Nephron (organoid): ENCODE measurements at regions not wholly inside any gene's neighbourhood (a gene's known extent, or its start where the extent isn't known, plus 50 kb on each side); places are given as distances from the start of the nearest gene placed in this dataset.
A peak's percentile ranks its signal among the peaks of the same experiment; 100 is the strongest.

Experiments used
- H3K27ac Mint-ChIP-seq, 3 experiments: 2 replicates each; pipeline ENCODE4 v1.8.0; 2020; ENCODE audit warnings: mixed read lengths in 3 of 3, mild to moderate bottlenecking in 2 of 3, moderate library complexity in 1 of 3
- H3K27me3 Mint-ChIP-seq: 2 replicates; pipeline ENCODE4 v1.8.0; 2021; ENCODE audit warnings: low read depth, mild to moderate bottlenecking, moderate library complexity, mixed read lengths
- H3K36me3 Mint-ChIP-seq: 2 replicates; pipeline ENCODE4 v1.8.0; 2020; ENCODE audit warnings: low read depth, mixed read lengths
- H3K4me1 Mint-ChIP-seq: 2 replicates; pipeline ENCODE4 v1.8.0; 2020; ENCODE audit warnings: mixed read lengths
- H3K4me3 Mint-ChIP-seq, 3 experiments: 2 replicates each; pipeline ENCODE4 v1.8.0; 2020; ENCODE audit warnings: mild to moderate bottlenecking in 3 of 3, mixed read lengths in 3 of 3, moderate library complexity in 2 of 3
- H3K9me3 Mint-ChIP-seq: 2 replicates; pipeline ENCODE4 v1.8.0; 2020; ENCODE audit warnings: mixed read lengths
- CTCF ChIP-seq, 3 experiments: fragments of 200-600 bp; sonication (generic); IDR thresholded peaks; one replicate each; pipeline ENCODE4 v1.5.0; 2021; ENCODE audit warnings: antibody characterized with exemption in 3 of 3; ENCODE audit not compliant: unreplicated experiment in 3 of 3

DNA sequence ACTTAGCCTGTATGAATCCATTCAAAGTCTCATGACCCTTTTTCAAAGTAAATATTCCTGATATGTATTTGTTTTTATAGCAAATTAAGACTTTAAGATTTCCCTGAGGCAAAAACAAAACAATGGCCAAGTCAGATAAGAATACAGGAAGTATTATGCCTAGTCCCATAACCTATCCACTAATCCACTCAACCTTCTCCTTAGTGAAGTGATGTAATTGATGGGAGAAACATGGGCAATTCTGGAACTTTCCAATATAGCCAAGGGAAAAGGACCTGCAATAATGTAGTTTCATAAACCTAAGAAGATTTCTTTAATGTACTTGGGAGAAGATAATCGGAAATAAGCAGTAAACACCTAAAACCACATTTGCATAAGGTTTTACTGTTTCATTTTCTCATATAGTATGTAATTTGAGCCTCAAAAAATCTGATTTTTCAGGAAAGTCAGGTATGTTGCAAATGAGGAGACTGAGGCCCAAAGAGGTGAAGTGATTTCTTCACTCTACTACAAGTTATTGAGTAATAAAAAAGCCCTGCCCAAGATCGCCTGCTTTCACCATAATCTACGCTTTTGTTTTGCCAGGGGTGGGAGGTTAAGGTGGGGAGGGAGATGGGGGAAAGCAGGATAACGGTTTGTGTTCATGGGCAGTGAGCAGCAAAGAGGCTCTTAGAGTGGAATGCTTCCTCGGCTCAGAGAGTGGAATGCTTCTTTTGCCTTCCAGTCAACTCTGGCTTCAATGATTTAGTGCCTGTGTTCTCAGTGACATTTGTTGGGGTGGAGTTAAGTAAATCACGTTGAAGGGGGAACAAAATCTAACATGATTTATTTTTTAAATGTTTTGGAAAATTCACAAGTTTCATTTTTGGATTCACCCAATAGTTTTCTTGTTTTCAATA is 95.0 kb upstream of the FNDC3B start:
- no peak for TF ChIP-seq CTCF (IDR thresholded peaks at IDR 0.05; ENCODE audit: unreplicated experiment in 3 of 3)
- Mint-ChIP-seq H3K27me3 (no peaks in the 10 kb centered on the region), H3K9me3 (peaks cover 8% of the 10 kb centered on the region), H3K36me3 (no peaks in the 10 kb centered on the region), H3K4me1 (peaks cover 29% of the 10 kb centered on the region), H3K27ac (peak overlapping the region; percentile 55 to 74 (median 67)), H3K4me3 (no peak overlapping the region)

GRCh38 chr3:171948674-171949073 is 90.7 kb upstream of the FNDC3B start:
- Mint-ChIP-seq H3K4me3 (no peak overlapping the region), H3K27ac (peak overlapping the region in 2 of 3 experiments; percentile 57 to 61), H3K9me3 (peaks cover 8% of the 10 kb centered on the region), H3K36me3 (no peaks in the 10 kb centered on the region), H3K4me1 (peaks cover 33% of the 10 kb centered on the region), H3K27me3 (no peaks in the 10 kb centered on the region)
- no peak for TF ChIP-seq CTCF (IDR thresholded peaks at IDR 0.05; ENCODE audit: unreplicated experiment in 3 of 3)

DNA sequence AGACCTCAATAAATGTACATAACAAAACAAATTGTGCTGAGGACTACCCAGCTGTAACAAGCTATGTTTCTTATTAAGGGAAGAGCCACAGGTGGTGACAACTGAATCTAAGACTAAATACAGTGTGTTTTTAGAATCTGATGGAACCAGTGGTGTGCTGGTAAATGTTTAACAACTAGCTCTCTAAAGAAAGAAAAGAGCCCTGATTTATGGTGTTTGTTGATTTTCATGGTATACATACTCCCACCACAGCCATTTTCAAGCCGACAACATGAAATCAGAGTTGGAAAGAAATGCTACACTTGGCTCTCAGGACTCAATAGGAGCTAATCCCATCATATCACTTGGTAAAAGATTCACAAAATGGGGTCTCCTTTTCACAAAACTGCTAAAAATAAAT is 89.8 kb upstream of the FNDC3B start:
- Mint-ChIP-seq H3K4me1 (peaks cover 27% of the 10 kb centered on the region), H3K27ac (peak overlapping the region; percentile 63 to 67 (median 64)), H3K36me3 (no peaks in the 10 kb centered on the region), H3K4me3 (no peak overlapping the region), H3K27me3 (no peaks in the 10 kb centered on the region), H3K9me3 (peaks cover 8% of the 10 kb centered on the region)
- TF ChIP-seq CTCF (IDR thresholded peaks at IDR 0.05; ENCODE audit: unreplicated experiment in 3 of 3), result no peak

DNA sequence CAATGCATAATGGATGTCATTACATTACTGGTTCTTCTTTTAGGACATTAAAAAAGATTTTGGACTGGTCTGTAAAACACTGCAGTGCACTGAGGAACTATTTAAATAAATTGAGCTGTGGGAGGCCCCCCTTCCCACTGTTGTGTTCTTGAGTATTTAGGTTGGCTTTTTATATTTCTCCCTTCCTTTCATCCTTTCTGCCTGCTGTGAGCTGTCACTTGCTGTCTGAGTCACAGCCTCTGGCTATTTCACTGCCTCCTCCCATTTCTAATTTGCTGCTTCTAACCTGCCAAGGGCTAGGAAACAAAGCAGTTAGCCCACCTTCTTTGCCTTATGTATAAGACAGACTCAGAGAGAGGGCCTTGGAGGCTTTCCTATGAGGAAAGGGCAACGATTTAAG is 89.0 kb upstream of the FNDC3B start:
- no peaks in the 10 kb centered on the region for H3K36me3 Mint-ChIP-seq
- peaks cover 29% of the 10 kb centered on the region for H3K4me1 Mint-ChIP-seq
- peaks cover 8% of the 10 kb centered on the region for H3K9me3 Mint-ChIP-seq
- peak overlapping the region; percentile 59 to 73 (median 71) for H3K27ac Mint-ChIP-seq
- no peak overlapping the region for H3K4me3 Mint-ChIP-seq
- H3K27me3 Mint-ChIP-seq, result no peaks in the 10 kb centered on the region
- no peak for TF ChIP-seq CTCF (IDR thresholded peaks at IDR 0.05; ENCODE audit: unreplicated experiment in 3 of 3)

GRCh38 chr3:171951597-171951996 is 87.8 kb upstream of the FNDC3B start:
- H3K4me1 Mint-ChIP-seq, result peaks cover 35% of the 10 kb centered on the region
- H3K36me3 Mint-ChIP-seq, result no peaks in the 10 kb centered on the region
- H3K9me3 Mint-ChIP-seq, result peaks cover 6% of the 10 kb centered on the region
- TF ChIP-seq CTCF (IDR thresholded peaks at IDR 0.05; ENCODE audit: unreplicated experiment in 3 of 3), result no peak
- no peak overlapping the region for H3K4me3 Mint-ChIP-seq
- H3K27ac Mint-ChIP-seq, result no peak overlapping the region
- H3K27me3 Mint-ChIP-seq, result no peaks in the 10 kb centered on the region
